HepG2 (cell line): ENCODE measurements at regions not wholly inside any gene's neighbourhood (a gene's known extent, or its start where the extent isn't known, plus 50 kb on each side); places are given as distances from the start of the nearest gene placed in this dataset.
"Not testable (repeated sequence)": the region's sequence is repeated elsewhere in the genome, so short reads cannot be mapped to it uniquely, and the experiment has no call there.

Experiments used
- ATAC-seq: fragments of 200-7000 bp; cut with Tn5 transposase; 3 replicates; pipeline ENCODE4 v1.9.1; 2020; ENCODE audit warnings: mild to moderate bottlenecking, moderate library complexity
- BruUV-seq: library from RNA; stranded (reverse); fragments of 400-500 nt; replicated peaks from 2 replicates; lab custom pipeline; 2021; lab: Mats Ljungman, UMichigan
- CTCF ChIA-PET: fragments of 300-600 bp; formaldehyde crosslinking; extraction: SDS; loops from one replicate; lab custom pipeline; 2021; ENCODE audit warnings: low total read pairs, inconsistent platforms, low intra/inter-chr PET ratio; lab: Yijun Ruan, JAX
- POLR2A ChIA-PET: fragments of 350-600 bp; sonication (Branson Sonifier 250); formaldehyde crosslinking; loops from one replicate; lab custom pipeline; 2020; ENCODE audit warnings: antibody characterized with exemption, inconsistent platforms; lab: Yijun Ruan, JAX
- DNase-seq: peaks from one replicate; pipeline ENCODE4 v3.0.0-alpha.2; 2015; ENCODE audit warnings: low spot score
- FAIRE-seq: peaks from 3 replicates; lab custom pipeline; 2011; peaks lifted over from hg19 to GRCh38; lab: Jason Lieb, UNC
- H2AFZ ChIP-seq: one replicate; pipeline ENCODE4 v1.6.1; 2011; ENCODE audit warnings: low read length, inconsistent platforms
- H3K27ac ChIP-seq: fragments of 300-600 bp; 3 replicates; pipeline ENCODE4 v1.8.0; 2011; ENCODE audit warnings: mixed run types, mild to moderate bottlenecking, mixed read lengths, low read length, inconsistent platforms; ENCODE audit not compliant: insufficient read depth; ENCODE audit errors: extremely low read length
- H3K27me3 ChIP-seq, 2 experiments: fragments of 200-600 bp in 1 of 2; 2 replicates in 1 of 2; 3 replicates in 1 of 2; pipeline versions ENCODE4 v1.6.0 to v1.8.0; 2011; ENCODE audit warnings: low read length in 2 of 2, mild to moderate bottlenecking in 2 of 2, moderate library complexity in 2 of 2, inconsistent platforms in 1 of 2; ENCODE audit not compliant: insufficient read depth in 2 of 2, control insufficient read depth in 1 of 2
- H3K36me3 ChIP-seq, 2 experiments: fragments of 200-600 bp in 1 of 2; replicated peaks in 1 of 2; 2 replicates in 1 of 2; 3 replicates in 1 of 2; pipeline versions ENCODE4 v1.5.1 to v1.8.0; 2011; ENCODE audit warnings: low read length in 2 of 2, inconsistent platforms in 1 of 2; ENCODE audit not compliant: insufficient read depth in 2 of 2, control insufficient read depth in 1 of 2
- H3K4me1 ChIP-seq: 2 replicates; pipeline ENCODE4 v1.5.1; 2012; ENCODE audit warnings: low read length, inconsistent platforms; ENCODE audit not compliant: insufficient read depth
- H3K4me2 ChIP-seq: 2 replicates; pipeline ENCODE4 v1.6.0; 2011; ENCODE audit warnings: low read depth, low read length, inconsistent platforms
- H3K4me3 ChIP-seq, 3 experiments: fragments of 200-600 bp in 1 of 3; sonication (generic), shearing (Covaris generic) in 1 of 3; replicated peaks in 1 of 3; 2 replicates each; pipeline ENCODE4 v1.5.1; 2011 to 2016; ENCODE audit warnings: low read length in 3 of 3, inconsistent platforms in 2 of 3, low read depth in 2 of 3, mild to moderate bottlenecking in 2 of 3, control low read depth in 1 of 3, mixed read lengths in 1 of 3; ENCODE audit not compliant: insufficient read depth in 1 of 3
- H3K79me2 ChIP-seq: one replicate; pipeline ENCODE4 v1.6.1; 2011; ENCODE audit warnings: low read length, inconsistent platforms; ENCODE audit not compliant: insufficient read depth
- H3K9ac ChIP-seq: 2 replicates; pipeline ENCODE4 v1.6.0; 2011; ENCODE audit warnings: mild to moderate bottlenecking, low read depth, low read length, inconsistent platforms; ENCODE audit not compliant: insufficient read depth
- H3K9me3 ChIP-seq: 2 replicates; pipeline ENCODE4 v1.5.1; 2012; ENCODE audit warnings: mild to moderate bottlenecking, low read length
- H4K20me1 ChIP-seq: 2 replicates; pipeline ENCODE4 v1.6.0; 2011; ENCODE audit warnings: inconsistent platforms, mild to moderate bottlenecking, low read length, moderate library complexity; ENCODE audit not compliant: insufficient read depth
- FOXP1 ChIP-seq, 2 experiments: fragments of 450-650 bp in 1 of 2; IDR thresholded peaks; 2 replicates each; pipeline ENCODE4 v1.6.1; 2017 to 2018; ENCODE audit warnings: antibody characterized with exemption in 1 of 2
- GATAD2A ChIP-seq: IDR thresholded peaks from 2 replicates; pipeline ENCODE4 v1.6.1; 2016
- HMG20A ChIP-seq: IDR thresholded peaks from 2 replicates; pipeline ENCODE4 v1.6.1; 2016; ENCODE audit warnings: borderline replicate concordance
- NCOA2 ChIP-seq: sonication (generic); formaldehyde crosslinking; IDR thresholded peaks from 2 replicates; pipeline ENCODE4 v1.8.0; 2022; ENCODE audit warnings: inconsistent platforms
- REPIN1 ChIP-seq: sonication (generic); formaldehyde crosslinking; IDR thresholded peaks from 2 replicates; pipeline ENCODE4 v1.8.0; 2022; ENCODE audit warnings: missing genetic modification reagents, low read depth, mild to moderate bottlenecking, borderline replicate concordance
- SOX6 ChIP-seq, 2 experiments: fragments of 450-650 bp in 1 of 2; sonication (generic) in 1 of 2; formaldehyde crosslinking in 1 of 2; IDR thresholded peaks; 2 replicates each; pipeline versions ENCODE4 v1.4.0 to v1.6.1; 2017 to 2020; ENCODE audit warnings: antibody characterized with exemption in 1 of 2, mild to moderate bottlenecking in 1 of 2, missing genetic modification reagents in 1 of 2
- THRA ChIP-seq: sonication (generic); formaldehyde crosslinking; IDR thresholded peaks from 2 replicates; pipeline ENCODE4 v1.4.0; 2020; ENCODE audit warnings: missing genetic modification reagents, borderline replicate concordance
- ZNF121 ChIP-seq: sonication (generic); formaldehyde crosslinking; IDR thresholded peaks from 2 replicates; pipeline ENCODE4 v1.5.0; 2020; ENCODE audit warnings: mild to moderate bottlenecking, missing genetic modification reagents
- ZNF484 ChIP-seq: sonication (generic); formaldehyde crosslinking; IDR thresholded peaks from 2 replicates; pipeline ENCODE4 v1.5.1; 2020; ENCODE audit warnings: mild to moderate bottlenecking, low read depth, missing genetic modification reagents, borderline replicate concordance
- ZNF770 ChIP-seq: sonication (generic); formaldehyde crosslinking; IDR thresholded peaks from 2 replicates; pipeline ENCODE4 v1.5.0; 2020; ENCODE audit warnings: mild to moderate bottlenecking, missing genetic modification reagents
- ZNF839 ChIP-seq: sonication (generic); formaldehyde crosslinking; IDR thresholded peaks from 2 replicates; pipeline ENCODE4 v1.4.0; 2020; ENCODE audit warnings: missing genetic modification reagents, mild to moderate bottlenecking, borderline replicate concordance
- WGBS: methylation state at CpG from one replicate; pipeline ENCODE4 v1.1.6; 2017; ENCODE audit warnings: low lambda C conversion rate; 5-methylcytosine and 5-hydroxymethylcytosine counted together
- in situ Hi-C: cut with HindIII; loops from 2 replicates; pipeline ENCODE4 v1.10.0; 2017; ENCODE audit warnings: low pct_unique_long_range_greater_than_20kb; ENCODE audit not compliant: extremely low pct_ligation_motif_present
- intact Hi-C: fragments of 100-400 bp; cut with micrococcal nuclease; formaldehyde crosslinking; loops from one replicate; pipeline ENCODE4 v1.10.0; 2022; ENCODE audit not compliant: unreplicated experiment
- TF ChIP-seq, protein P1 (sequence below): sonication (generic); formaldehyde crosslinking; IDR thresholded peaks from 2 replicates; pipeline ENCODE4 v1.4.0; 2020; ENCODE audit warnings: missing genetic modification reagents

DNA sequence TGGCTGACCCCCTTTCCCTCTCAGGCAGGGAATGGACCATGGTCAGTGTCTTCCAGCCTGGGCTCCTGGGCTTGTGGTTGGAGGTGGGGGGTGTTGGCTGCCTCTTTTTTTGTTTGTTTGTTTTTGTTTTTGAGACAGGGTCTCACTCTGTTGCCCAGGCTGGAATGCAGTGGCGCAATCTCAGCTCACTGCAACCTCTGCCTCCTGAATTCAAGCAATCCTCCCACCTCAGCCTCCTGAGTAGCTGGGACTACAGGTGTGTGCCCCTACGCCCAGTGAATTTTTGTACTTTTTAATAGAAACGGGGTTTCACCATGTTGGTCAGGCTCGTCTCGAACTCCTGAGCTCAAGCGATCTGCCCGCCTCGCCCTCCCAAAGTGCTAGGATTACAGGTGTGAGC lies 465.8 kb downstream of the STK39 start:
- TF ChIP-seq ZNF121 (CRISPR knock-in tag) (peak; percentile 66), ZNF770 (peak; percentile 64)
- peaks cover 17% of the 10 kb centered on the region for H3K4me1 ChIP-seq
- POLR2A ChIA-PET, H3K4me3 ChIP-seq, H3K27me3 ChIP-seq, FAIRE-seq, CTCF ChIA-PET, H3K79me2 ChIP-seq, H3K36me3 ChIP-seq, DNase-seq, H4K20me1 ChIP-seq, H2AFZ ChIP-seq, H3K4me2 ChIP-seq, H3K9ac ChIP-seq, H3K27ac ChIP-seq, BruUV-seq, in situ Hi-C loops, ATAC-seq, intact Hi-C loops, H3K9me3 ChIP-seq: not testable (repeated sequence)
- WGBS, result 74% methylated on average over 8 of the region's 8 CpGs

DNA sequence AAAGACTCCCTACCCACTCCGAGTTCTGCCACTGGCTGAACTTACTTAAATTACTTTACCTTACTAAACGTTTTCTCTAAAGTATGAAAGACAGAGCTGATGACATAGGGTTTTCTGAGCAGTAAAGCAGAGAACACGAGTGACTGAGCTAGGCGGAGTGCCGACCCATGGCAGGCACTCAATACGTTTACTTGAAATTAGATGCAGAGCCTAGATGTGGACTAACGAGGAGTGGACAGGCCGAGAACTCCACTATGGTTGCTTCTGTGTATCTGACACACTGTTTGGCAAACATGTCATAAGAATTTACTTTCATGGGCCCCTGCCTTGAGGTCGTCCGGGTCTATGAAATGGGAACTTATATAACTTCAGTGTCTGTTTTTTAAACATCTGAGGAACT lies 471.0 kb downstream of the STK39 start:
- no peak overlapping the region for H3K27ac ChIP-seq
- no TSS peak for BruUV-seq
- peak overlapping the region; percentile 50 for H2AFZ ChIP-seq
- H3K9ac ChIP-seq, result no peak overlapping the region
- no peaks in the 10 kb centered on the region for H3K79me2 ChIP-seq
- H3K4me1 ChIP-seq, result peaks cover 14% of the 10 kb centered on the region
- WGBS, result 28% methylated on average over 10 of the region's 10 CpGs
- no peak overlapping the region for H3K4me3 ChIP-seq
- DNase-seq (no peak), ATAC-seq (peak; percentile 78), FAIRE-seq (no peak)
- H3K27me3 ChIP-seq, result no peaks in the 10 kb centered on the region
- H3K9me3 ChIP-seq, result no peaks in the 10 kb centered on the region
- in situ Hi-C loops, result no loop called here
- no peaks in the 10 kb centered on the region for H3K36me3 ChIP-seq
- no peaks in the 10 kb centered on the region for H4K20me1 ChIP-seq
- peak overlapping the region; percentile 51 for H3K4me2 ChIP-seq
- POLR2A ChIA-PET, result no interaction called here
- intact Hi-C loops, result no loop called here
- CTCF ChIA-PET, result no interaction called here
- no peak for TF ChIP-seq ZNF839 (CRISPR knock-in tag)
- no peak for TF ChIP-seq SOX6 (IDR thresholded peaks at IDR 0.05)
- peak; percentile 19; the same call in 1 of the 2 replicates for TF ChIP-seq SOX6 (CRISPR knock-in tag; IDR thresholded peaks at IDR 0.05)
- 0 out of 2 replicates have a peak, but pooled peaks have one; percentile 24 for TF ChIP-seq NCOA2 (CRISPR knock-in tag)
- TF ChIP-seq REPIN1, result no peak
- TF ChIP-seq HMG20A, result peak; percentile 31; the same call in 1 of the 2 replicates
- TF ChIP-seq ZNF484, result no peak
- peak; percentile 24; the same call in 1 of the 2 replicates for TF ChIP-seq THRA
- TF ChIP-seq, protein P1, sequence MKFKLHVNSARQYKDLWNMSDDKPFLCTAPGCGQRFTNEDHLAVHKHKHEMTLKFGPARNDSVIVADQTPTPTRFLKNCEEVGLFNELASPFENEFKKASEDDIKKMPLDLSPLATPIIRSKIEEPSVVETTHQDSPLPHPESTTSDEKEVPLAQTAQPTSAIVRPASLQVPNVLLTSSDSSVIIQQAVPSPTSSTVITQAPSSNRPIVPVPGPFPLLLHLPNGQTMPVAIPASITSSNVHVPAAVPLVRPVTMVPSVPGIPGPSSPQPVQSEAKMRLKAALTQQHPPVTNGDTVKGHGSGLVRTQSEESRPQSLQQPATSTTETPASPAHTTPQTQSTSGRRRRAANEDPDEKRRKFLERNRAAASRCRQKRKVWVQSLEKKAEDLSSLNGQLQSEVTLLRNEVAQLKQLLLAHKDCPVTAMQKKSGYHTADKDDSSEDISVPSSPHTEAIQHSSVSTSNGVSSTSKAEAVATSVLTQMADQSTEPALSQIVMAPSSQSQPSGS (CRISPR knock-in tag), result 0 out of 2 replicates have a peak, but pooled peaks have one; percentile 31
- peak; percentile 36; the same call in 1 of the 2 replicates for TF ChIP-seq GATAD2A (CRISPR knock-in tag)
- no peak for TF ChIP-seq FOXP1 (IDR thresholded peaks at IDR 0.05)
- 0 out of 2 replicates have a peak, but pooled peaks have one; percentile 8 for TF ChIP-seq FOXP1 (CRISPR knock-in tag; IDR thresholded peaks at IDR 0.05)
